ENCODE measurements at regions not wholly inside any gene's neighbourhood (a gene's known extent, or its start where the extent isn't known, plus 50 kb on each side); places are given as distances from the start of the nearest gene placed in this dataset.

DNA sequence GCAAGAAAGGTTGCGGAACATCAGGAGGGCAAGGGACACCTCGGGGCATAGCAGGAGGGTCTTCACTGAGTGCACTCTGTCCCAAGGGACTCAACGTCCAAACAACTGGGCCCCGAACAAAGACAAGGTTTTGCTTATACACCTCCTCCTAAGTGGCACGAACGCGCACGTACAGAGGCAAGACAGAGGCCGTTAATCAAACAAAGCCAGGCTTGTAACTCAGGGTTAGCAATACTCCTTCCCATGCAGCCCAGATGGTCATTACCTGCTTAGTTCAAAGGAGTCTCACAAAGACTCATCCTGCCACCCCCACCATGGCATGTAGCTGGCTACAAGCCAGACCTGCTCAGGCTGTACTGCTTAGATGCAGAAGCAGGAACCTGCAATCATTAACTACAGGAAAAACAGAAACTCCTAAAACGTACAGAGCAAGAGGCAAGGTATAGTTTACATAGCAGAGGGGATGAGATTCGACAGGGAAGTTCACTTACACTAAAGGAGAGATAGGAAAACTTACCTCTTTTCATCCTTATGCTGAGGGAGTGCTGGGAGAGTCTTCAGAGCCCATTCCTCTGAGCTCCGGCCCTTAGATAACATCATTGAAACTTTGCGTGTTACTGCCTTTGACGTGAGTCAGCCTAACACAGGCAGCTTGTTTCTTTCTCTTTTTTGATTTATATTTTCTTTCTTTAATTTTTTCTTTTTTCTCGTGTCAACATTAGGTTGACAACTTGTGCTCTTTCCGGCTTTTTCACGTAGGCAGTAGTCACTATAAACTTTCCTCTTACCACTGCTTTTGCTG, 1319.1 kb downstream of the TMEM121 start:
- H3K4me3 ChIP-seq (ENCODE audit: insufficient read depth, low read depth, low read length, poor library complexity, severe bottlenecking): peak overlapping the region; percentile 91
- DNase-seq: no peak
- no peaks in the 10 kb centered on the region for H3K36me3 ChIP-seq (ENCODE audit: control insufficient read depth, insufficient read depth, low read length)
- no peaks in the 10 kb centered on the region for H3K27me3 ChIP-seq (replicated peaks; ENCODE audit: control insufficient read depth, insufficient read depth, low read length, poor library complexity, severe bottlenecking)
- no peaks in the 10 kb centered on the region for H3K4me1 ChIP-seq (ENCODE audit: control insufficient read depth, insufficient read depth, low read length, poor library complexity, severe bottlenecking)
- H3K9me3 ChIP-seq (ENCODE audit: control insufficient read depth, low read length): no peaks in the 10 kb centered on the region
- H3K27ac ChIP-seq (ENCODE audit: insufficient read depth, low read length, poor library complexity, severe bottlenecking): peak overlapping the region; percentile 69

DNA sequence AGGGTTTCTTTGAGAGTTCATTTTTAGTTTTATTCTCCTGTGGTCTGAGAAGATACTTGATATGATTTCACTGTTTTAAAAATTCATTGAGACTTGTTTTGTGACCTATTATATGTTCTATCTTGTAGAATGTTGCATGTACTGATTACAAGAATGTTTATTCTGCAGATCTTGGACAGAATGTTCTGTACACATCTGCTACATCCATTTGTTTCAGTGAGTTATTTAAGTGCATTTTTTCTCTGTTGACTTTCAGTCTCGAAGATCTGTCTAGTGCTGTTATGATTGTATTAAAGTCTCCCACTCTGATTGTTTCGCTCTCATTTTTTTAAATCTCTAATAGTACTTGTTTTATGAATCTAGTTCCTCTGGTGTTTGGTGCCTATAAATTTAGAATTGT, 1319.8 kb downstream of the TMEM121 start:
- Histone ChIP-seq H3K27me3 (replicated peaks; ENCODE audit: control insufficient read depth, insufficient read depth, low read length, poor library complexity, severe bottlenecking) (no peaks in the 10 kb centered on the region), H3K36me3 (ENCODE audit: control insufficient read depth, insufficient read depth, low read length) (no peaks in the 10 kb centered on the region), H3K4me3 (ENCODE audit: insufficient read depth, low read depth, low read length, poor library complexity, severe bottlenecking) (no peak overlapping the region), H3K9me3 (ENCODE audit: control insufficient read depth, low read length) (no peaks in the 10 kb centered on the region), H3K4me1 (ENCODE audit: control insufficient read depth, insufficient read depth, low read length, poor library complexity, severe bottlenecking) (no peaks in the 10 kb centered on the region), H3K27ac (ENCODE audit: insufficient read depth, low read length, poor library complexity, severe bottlenecking) (no peak overlapping the region)
- no peak for DNase-seq

- no peaks in the 10 kb centered on the region for H3K27me3 ChIP-seq (replicated peaks; ENCODE audit: control insufficient read depth, insufficient read depth, low read length, poor library complexity, severe bottlenecking)
- DNase-seq: no peak
- no peaks in the 10 kb centered on the region for H3K36me3 ChIP-seq (ENCODE audit: control insufficient read depth, insufficient read depth, low read length)
- H3K27ac ChIP-seq (ENCODE audit: insufficient read depth, low read length, poor library complexity, severe bottlenecking): no peak overlapping the region
- no peaks in the 10 kb centered on the region for H3K4me1 ChIP-seq (ENCODE audit: control insufficient read depth, insufficient read depth, low read length, poor library complexity, severe bottlenecking)
- H3K9me3 ChIP-seq (ENCODE audit: control insufficient read depth, low read length): no peaks in the 10 kb centered on the region
- H3K4me3 ChIP-seq (ENCODE audit: insufficient read depth, low read depth, low read length, poor library complexity, severe bottlenecking): no peak overlapping the region
Measured at GRCh38 chr14:106848330-106849121, 1322.1 kb downstream of the TMEM121 start.

DNA sequence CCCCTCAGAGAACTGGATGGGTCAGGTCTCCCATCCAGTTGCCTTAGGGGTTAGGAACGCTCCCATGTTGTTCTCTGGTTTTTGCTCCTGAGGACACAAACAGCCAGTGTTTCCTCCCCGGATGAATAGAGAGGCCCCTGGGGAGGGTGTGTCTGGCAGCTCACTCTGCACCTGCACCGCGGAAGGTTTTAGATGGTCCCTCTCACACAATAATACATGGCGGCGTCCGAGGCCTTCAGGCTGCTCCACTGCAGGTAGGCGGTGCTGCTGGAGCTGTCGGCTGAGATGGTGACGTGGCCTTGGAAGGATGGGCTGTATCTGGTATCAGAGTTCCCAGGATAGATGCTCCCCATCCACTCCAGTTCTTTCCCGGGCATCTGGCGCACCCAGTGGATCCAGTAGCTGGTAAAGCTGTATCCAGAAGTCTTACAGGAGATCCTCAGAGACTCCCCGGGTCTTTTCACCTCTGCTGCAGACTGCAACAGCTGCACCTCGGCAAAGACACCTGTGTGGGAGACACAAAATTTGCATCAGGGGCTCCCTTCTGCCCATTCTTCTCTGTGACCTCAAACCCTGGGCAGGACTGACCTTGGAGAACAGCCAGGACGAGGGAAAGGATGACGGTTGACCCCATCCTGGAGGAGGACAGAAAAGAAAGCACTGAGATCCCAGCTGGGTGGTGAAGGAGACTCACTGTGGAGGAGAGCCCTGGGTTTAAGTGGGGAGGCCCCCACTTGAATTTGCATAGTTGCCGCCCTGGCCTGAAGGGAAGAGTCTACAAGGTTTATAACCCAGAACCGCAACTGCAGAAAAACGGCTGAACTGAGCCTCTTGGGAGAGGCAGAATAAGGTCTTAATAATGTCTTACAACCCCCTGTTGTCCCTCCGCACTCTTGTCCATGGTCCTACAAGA, 1324.8 kb downstream of the TMEM121 start:
- Histone ChIP-seq H3K9me3 (ENCODE audit: control insufficient read depth, low read length) (no peaks in the 10 kb centered on the region), H3K27me3 (replicated peaks; ENCODE audit: control insufficient read depth, insufficient read depth, low read length, poor library complexity, severe bottlenecking) (no peaks in the 10 kb centered on the region), H3K27ac (ENCODE audit: insufficient read depth, low read length, poor library complexity, severe bottlenecking) (no peak overlapping the region), H3K4me1 (ENCODE audit: control insufficient read depth, insufficient read depth, low read length, poor library complexity, severe bottlenecking) (no peaks in the 10 kb centered on the region), H3K4me3 (ENCODE audit: insufficient read depth, low read depth, low read length, poor library complexity, severe bottlenecking) (no peak overlapping the region), H3K36me3 (ENCODE audit: control insufficient read depth, insufficient read depth, low read length) (no peaks in the 10 kb centered on the region)
- no peak for DNase-seq

DNA sequence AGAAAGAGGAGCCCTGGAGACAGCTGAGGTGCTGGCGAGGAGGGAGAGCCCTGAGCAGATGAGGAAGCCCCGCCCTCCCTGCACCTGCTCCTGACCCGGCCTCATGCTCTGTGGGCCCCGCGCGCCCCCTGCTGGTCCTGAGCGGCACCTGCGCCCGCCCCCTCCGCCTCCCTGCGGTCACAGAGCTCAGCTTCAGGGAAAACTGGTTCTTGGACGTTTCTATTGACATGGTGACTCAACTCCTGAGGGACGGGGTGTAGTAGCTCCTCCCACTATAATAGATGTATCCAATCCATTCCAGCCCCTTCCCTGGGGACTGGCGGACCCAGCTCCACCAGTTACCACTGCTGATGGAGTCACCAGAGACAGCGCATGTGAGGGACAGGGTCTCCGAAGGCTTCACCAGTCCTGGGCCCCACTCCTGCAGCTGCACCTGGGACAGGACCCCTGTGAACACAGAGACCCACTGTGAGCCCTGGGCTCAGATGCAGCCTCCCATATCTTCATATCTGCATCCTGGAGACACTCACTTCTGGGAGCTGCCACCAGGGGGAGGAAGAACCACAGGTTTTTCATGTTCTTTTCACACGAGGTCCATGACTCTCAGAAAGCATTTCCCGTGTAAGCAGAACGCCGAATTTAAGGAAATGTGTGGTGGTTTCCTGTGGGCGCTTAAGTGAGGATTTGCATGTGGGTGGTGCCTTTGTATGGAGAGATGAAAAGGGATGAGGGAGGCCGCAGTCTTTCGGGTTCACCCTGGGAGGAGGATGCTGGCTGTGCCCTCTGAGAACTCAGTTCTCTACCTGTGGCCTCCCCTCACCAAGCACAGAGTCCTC, 1346.4 kb downstream of the TMEM121 start:
- Histone ChIP-seq H3K27me3 (replicated peaks; ENCODE audit: control insufficient read depth, insufficient read depth, low read length, poor library complexity, severe bottlenecking) (peaks cover 3% of the 10 kb centered on the region), H3K27ac (ENCODE audit: insufficient read depth, low read length, poor library complexity, severe bottlenecking) (no peak overlapping the region), H3K4me3 (ENCODE audit: insufficient read depth, low read depth, low read length, poor library complexity, severe bottlenecking) (peak overlapping the region; percentile 24), H3K36me3 (ENCODE audit: control insufficient read depth, insufficient read depth, low read length) (no peaks in the 10 kb centered on the region), H3K4me1 (ENCODE audit: control insufficient read depth, insufficient read depth, low read length, poor library complexity, severe bottlenecking) (peaks cover 6% of the 10 kb centered on the region), H3K9me3 (ENCODE audit: control insufficient read depth, low read length) (no peaks in the 10 kb centered on the region)
- peak; percentile 65 to 68 (median 65) for DNase-seq

DNA sequence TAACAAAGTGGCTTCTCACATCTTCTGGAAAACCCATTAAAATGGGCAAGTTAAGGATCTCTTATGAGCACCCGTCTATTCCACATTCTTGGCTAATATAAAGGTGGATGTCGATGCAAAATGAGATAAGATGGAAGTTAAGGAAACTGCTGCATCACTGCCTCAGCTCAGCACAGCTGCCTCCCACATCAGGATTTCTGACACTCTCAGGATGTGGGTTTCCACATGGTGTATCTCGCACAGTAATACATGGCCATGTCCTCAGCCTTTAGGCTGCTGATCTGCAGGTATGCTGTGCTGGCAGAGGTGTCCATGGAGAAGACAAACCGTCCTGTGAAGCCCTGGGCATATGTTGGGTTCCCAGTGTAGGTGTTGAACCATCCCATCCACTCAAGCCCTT, 1348.0 kb downstream of the TMEM121 start:
- Histone ChIP-seq H3K27ac (ENCODE audit: insufficient read depth, low read length, poor library complexity, severe bottlenecking) (no peak overlapping the region), H3K27me3 (replicated peaks; ENCODE audit: control insufficient read depth, insufficient read depth, low read length, poor library complexity, severe bottlenecking) (no peaks in the 10 kb centered on the region), H3K36me3 (ENCODE audit: control insufficient read depth, insufficient read depth, low read length) (no peaks in the 10 kb centered on the region), H3K4me1 (ENCODE audit: control insufficient read depth, insufficient read depth, low read length, poor library complexity, severe bottlenecking) (peaks cover 6% of the 10 kb centered on the region), H3K9me3 (ENCODE audit: control insufficient read depth, low read length) (no peaks in the 10 kb centered on the region), H3K4me3 (ENCODE audit: insufficient read depth, low read depth, low read length, poor library complexity, severe bottlenecking) (no peak overlapping the region)
- DNase-seq: no peak

GRCh38 chr14:106875503-106875902, 1349.1 kb downstream of the TMEM121 start:
- Histone ChIP-seq H3K4me1 (ENCODE audit: control insufficient read depth, insufficient read depth, low read length, poor library complexity, severe bottlenecking) (peaks cover 6% of the 10 kb centered on the region), H3K4me3 (ENCODE audit: insufficient read depth, low read depth, low read length, poor library complexity, severe bottlenecking) (no peak overlapping the region), H3K36me3 (ENCODE audit: control insufficient read depth, insufficient read depth, low read length) (no peaks in the 10 kb centered on the region), H3K27ac (ENCODE audit: insufficient read depth, low read length, poor library complexity, severe bottlenecking) (no peak overlapping the region), H3K27me3 (replicated peaks; ENCODE audit: control insufficient read depth, insufficient read depth, low read length, poor library complexity, severe bottlenecking) (no peaks in the 10 kb centered on the region), H3K9me3 (ENCODE audit: control insufficient read depth, low read length) (no peaks in the 10 kb centered on the region)
- DNase-seq: no peak

DNA sequence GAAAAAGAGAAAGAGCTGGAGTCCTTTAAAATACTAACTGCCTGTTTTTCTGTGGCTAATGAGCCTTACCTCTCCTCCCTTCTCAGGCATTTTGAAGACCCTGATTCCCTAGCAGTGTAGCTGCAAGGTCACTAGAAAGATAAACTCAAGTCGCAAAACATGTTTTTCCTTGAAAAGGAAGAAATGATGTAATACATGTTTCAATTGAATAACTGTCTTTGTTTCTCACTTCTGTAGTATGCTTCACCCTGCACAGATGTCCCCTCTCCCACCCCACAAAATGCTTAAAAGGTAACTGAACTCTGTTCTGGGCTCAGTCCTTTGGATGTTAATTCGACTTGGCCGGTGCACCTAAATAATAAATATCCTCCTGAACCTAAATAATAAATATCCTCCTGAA, 1350.3 kb downstream of the TMEM121 start:
- no peak overlapping the region for H3K4me3 ChIP-seq (ENCODE audit: insufficient read depth, low read depth, low read length, poor library complexity, severe bottlenecking)
- peaks cover 6% of the 10 kb centered on the region for H3K4me1 ChIP-seq (ENCODE audit: control insufficient read depth, insufficient read depth, low read length, poor library complexity, severe bottlenecking)
- no peaks in the 10 kb centered on the region for H3K27me3 ChIP-seq (replicated peaks; ENCODE audit: control insufficient read depth, insufficient read depth, low read length, poor library complexity, severe bottlenecking)
- H3K9me3 ChIP-seq (ENCODE audit: control insufficient read depth, low read length): no peaks in the 10 kb centered on the region
- no peak for DNase-seq
- H3K27ac ChIP-seq (ENCODE audit: insufficient read depth, low read length, poor library complexity, severe bottlenecking): no peak overlapping the region
- H3K36me3 ChIP-seq (ENCODE audit: control insufficient read depth, insufficient read depth, low read length): no peaks in the 10 kb centered on the region

DNA sequence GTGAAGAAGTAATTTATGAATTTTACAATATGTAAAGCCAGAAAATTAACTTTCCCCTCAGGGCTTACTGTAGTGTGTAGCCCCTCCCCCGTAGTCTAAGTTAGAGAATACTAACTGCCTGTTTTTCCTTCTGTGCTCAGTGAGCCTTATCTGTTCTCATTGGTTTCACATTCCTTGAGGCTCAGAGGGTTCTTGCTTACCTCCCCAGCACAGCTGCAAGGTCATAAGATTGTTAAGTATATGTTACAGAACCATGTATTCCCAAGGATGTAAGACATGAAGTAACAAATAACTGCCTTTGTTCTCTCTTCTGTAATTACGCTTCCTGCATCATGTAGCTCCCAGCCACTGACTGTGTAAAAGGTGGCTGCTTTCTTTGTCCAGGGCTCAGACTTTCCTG, 1351.1 kb downstream of the TMEM121 start:
- Histone ChIP-seq H3K27me3 (replicated peaks; ENCODE audit: control insufficient read depth, insufficient read depth, low read length, poor library complexity, severe bottlenecking) (no peaks in the 10 kb centered on the region), H3K4me3 (ENCODE audit: insufficient read depth, low read depth, low read length, poor library complexity, severe bottlenecking) (no peak overlapping the region), H3K9me3 (ENCODE audit: control insufficient read depth, low read length) (no peaks in the 10 kb centered on the region), H3K4me1 (ENCODE audit: control insufficient read depth, insufficient read depth, low read length, poor library complexity, severe bottlenecking) (peaks cover 3% of the 10 kb centered on the region), H3K27ac (ENCODE audit: insufficient read depth, low read length, poor library complexity, severe bottlenecking) (no peak overlapping the region), H3K36me3 (ENCODE audit: control insufficient read depth, insufficient read depth, low read length) (no peaks in the 10 kb centered on the region)
- no peak for DNase-seq

Measured in effector memory CD4-positive, alpha-beta T cell (primary cell).